ENCODE measurements at regions not wholly inside any gene's neighbourhood (a gene's known extent, or its start where the extent isn't known, plus 50 kb on each side); places are given as distances from the start of the nearest gene placed in this dataset.

GRCh38 chr3:153553605-153553945 lies 391.5 kb downstream of the RAP2B start:
- no peak for TF ChIP-seq CTCF (conservative IDR thresholded peaks at IDR 0.05 in 1 of 2, IDR thresholded peaks at IDR 0.05 in 1 of 2; ENCODE audit: low read depth in 1 of 2, low read length in 2 of 2)
- no peak for TF ChIP-seq EZH2 (IDR thresholded peaks at IDR 0.05; ENCODE audit: low read length, missing control alignments)

Data from fibroblast of lung (primary cell).